ENCODE measurements at regions not wholly inside any gene's neighbourhood (a gene's known extent, or its start where the extent isn't known, plus 50 kb on each side); places are given as distances from the start of the nearest gene placed in this dataset.

GRCh38 chr10:83218205-83218604 lies 921.1 kb upstream of the GHITM start:
- TF ChIP-seq CTCF (IDR thresholded peaks at IDR 0.05; ENCODE audit: low read depth, low read length) (no peak), EZH2phosphoT487 (IDR thresholded peaks at IDR 0.05; ENCODE audit: low read depth) (no peak)
